Endothelial cell of umbilical vein (primary cell): ENCODE measurements at regions not wholly inside any gene's neighbourhood (a gene's known extent, or its start where the extent isn't known, plus 50 kb on each side); places are given as distances from the start of the nearest gene placed in this dataset.

Source experiments
- BruUV-seq: library from RNA; stranded (reverse); fragments of 400-500 nt; replicated peaks from 2 replicates; lab custom pipeline; 2021; lab: Mats Ljungman, UMichigan
- CTCF ChIA-PET: fragments of 300-600, 350-600 bp; sonication (Branson Sonifier 250); formaldehyde crosslinking; loops from one replicate; lab custom pipeline; 2021; ENCODE audit warnings: antibody characterized with exemption, inconsistent platforms; lab: Charles Lee
- POLR2A ChIA-PET: fragments of 300-600, 350-600 bp; sonication (Branson Sonifier 250); formaldehyde crosslinking; loops from one replicate; lab custom pipeline; 2021; ENCODE audit warnings: antibody characterized with exemption, inconsistent platforms; lab: Charles Lee
- DNase-seq: peaks from one replicate; pipeline ENCODE4 v3.0.0-alpha.2; 2011; ENCODE audit warnings: low read depth, low spot score
- FAIRE-seq: peaks from 2 replicates; lab custom pipeline; 2011; peaks lifted over from hg19 to GRCh38; lab: Jason Lieb, UNC
- H2AFZ ChIP-seq: 2 replicates; pipeline ENCODE4 v1.6.0; 2012; ENCODE audit warnings: low read depth, low read length, control low read depth, inconsistent platforms
- H3K27ac ChIP-seq: 2 replicates; pipeline ENCODE4 v1.5.1; 2011; ENCODE audit warnings: low read depth, mild to moderate bottlenecking, control low read depth, low read length, moderate library complexity; ENCODE audit not compliant: insufficient read depth
- H3K27me3 ChIP-seq, 2 experiments: 2 replicates each; pipeline versions ENCODE4 v1.6.0 to v1.6.1; 2011; ENCODE audit warnings: low read length in 2 of 2, mixed read lengths in 1 of 2; ENCODE audit not compliant: control insufficient read depth in 2 of 2, insufficient read depth in 2 of 2
- H3K36me3 ChIP-seq, 2 experiments: 2 replicates in 1 of 2; 3 replicates in 1 of 2; pipeline ENCODE4 v1.5.1; 2011; ENCODE audit warnings: low read length in 2 of 2, mild to moderate bottlenecking in 1 of 2, moderate library complexity in 1 of 2; ENCODE audit not compliant: control insufficient read depth in 2 of 2, insufficient read depth in 2 of 2; ENCODE audit errors: extremely low read depth in 1 of 2
- H3K4me1 ChIP-seq: 3 replicates; pipeline ENCODE4 v1.5.1; 2011; ENCODE audit warnings: mild to moderate bottlenecking, low read length; ENCODE audit not compliant: control insufficient read depth, insufficient read depth; ENCODE audit errors: extremely low read depth
- H3K4me2 ChIP-seq: 2 replicates; pipeline ENCODE4 v1.6.1; 2011; ENCODE audit warnings: low read length, control low read depth, mixed read lengths; ENCODE audit not compliant: insufficient read depth
- H3K4me3 ChIP-seq, 3 experiments: fragments of 200-600 bp in 1 of 3; sonication (generic), shearing (Covaris generic) in 1 of 3; replicated peaks in 1 of 3; 2 replicates each; pipeline ENCODE4 v1.5.1; 2011 to 2016; ENCODE audit warnings: control low read depth in 3 of 3, low read length in 3 of 3, mild to moderate bottlenecking in 2 of 3, inconsistent platforms in 1 of 3, low read depth in 1 of 3, moderate library complexity in 1 of 3; ENCODE audit not compliant: insufficient read depth in 1 of 3
- H3K79me2 ChIP-seq: 2 replicates; pipeline ENCODE4 v1.6.0; 2012; ENCODE audit warnings: low read length, inconsistent platforms; ENCODE audit not compliant: control insufficient read depth, insufficient read depth
- H3K9ac ChIP-seq: replicated peaks from 2 replicates; pipeline ENCODE3; 2011; ENCODE audit warnings: low read length, control low read depth; ENCODE audit not compliant: insufficient read depth; ENCODE audit errors: extremely low read depth
- H3K9me1 ChIP-seq: replicated peaks from 3 replicates; pipeline ENCODE4 v1.6.0; 2011; ENCODE audit warnings: mild to moderate bottlenecking, low read length; ENCODE audit not compliant: control insufficient read depth, insufficient read depth; ENCODE audit errors: extremely low read depth
- H3K9me3 ChIP-seq: replicated peaks from 2 replicates; pipeline ENCODE4 v1.5.1; 2012; ENCODE audit warnings: low read length, inconsistent platforms; ENCODE audit not compliant: control insufficient read depth, insufficient read depth
- H4K20me1 ChIP-seq: replicated peaks from 2 replicates; pipeline ENCODE3; 2011; ENCODE audit warnings: mild to moderate bottlenecking, low read length; ENCODE audit not compliant: control insufficient read depth, insufficient read depth; ENCODE audit errors: extremely low read depth
- EZH2 ChIP-seq: IDR thresholded peaks from 2 replicates; pipeline ENCODE4 v1.6.1; 2012; ENCODE audit warnings: borderline replicate concordance, low read depth, mild to moderate bottlenecking, moderate library complexity, low read length, inconsistent platforms; ENCODE audit not compliant: severe bottlenecking
- FOS ChIP-seq: IDR thresholded peaks from 2 replicates; pipeline ENCODE4 v1.6.1; 2011; ENCODE audit warnings: mild to moderate bottlenecking, low read length, moderate library complexity, borderline replicate concordance; ENCODE audit not compliant: insufficient read depth
- GATA2 ChIP-seq: IDR thresholded peaks from 2 replicates; pipeline ENCODE4 v1.7.0; 2011; ENCODE audit warnings: low read depth, mild to moderate bottlenecking, moderate library complexity, mixed read lengths, low read length; ENCODE audit not compliant: insufficient read length, insufficient read depth
- JUN ChIP-seq: IDR thresholded peaks from 2 replicates; pipeline ENCODE4 v1.6.1; 2011; ENCODE audit warnings: borderline replicate concordance, low read depth; ENCODE audit not compliant: insufficient read length, insufficient read depth
- MYC ChIP-seq: IDR thresholded peaks from one replicate; pipeline ENCODE4 v1.6.1; 2011; ENCODE audit warnings: mild to moderate bottlenecking, low read depth, low read length
- POLR2A ChIP-seq: IDR thresholded peaks from 2 replicates; pipeline ENCODE4 v1.6.1; 2012; ENCODE audit warnings: low read depth, mild to moderate bottlenecking, control low read depth, low read length
- POLR2AphosphoS5 ChIP-seq: IDR thresholded peaks from 2 replicates; pipeline ENCODE4 v1.6.1; 2012; ENCODE audit warnings: low read depth, mild to moderate bottlenecking, control low read depth, low read length, moderate library complexity; ENCODE audit not compliant: insufficient read depth
- dilution Hi-C: fragments of 300-500 bp; cut with MboI; formaldehyde crosslinking; loops from one replicate; pipeline ENCODE4 v1.15.0; 2019; ENCODE audit warnings: low sequenced_read_pairs; ENCODE audit not compliant: extremely low pct_ligation_motif_present
- intact Hi-C: fragments of 100-400 bp; cut with micrococcal nuclease; formaldehyde crosslinking; loops from one replicate; pipeline ENCODE4 v1.10.0; 2022
- TF ChIP-seq, protein P1 (sequence below): IDR thresholded peaks from 2 replicates; pipeline ENCODE4 v1.6.1; 2011; ENCODE audit not compliant: insufficient read depth, insufficient read length
- TF ChIP-seq, protein P2 (sequence below), 2 donors: IDR thresholded peaks; 1 replicate in 1 of 2; 2 replicates in 1 of 2; pipeline ENCODE4 v1.5.1; 2011; ENCODE audit warnings: low read length in 2 of 2, mild to moderate bottlenecking in 2 of 2, moderate library complexity in 2 of 2, control low read depth in 1 of 2, inconsistent platforms in 1 of 2, low read depth in 1 of 2; ENCODE audit not compliant: insufficient read depth in 1 of 2; ENCODE audit errors: extremely low read depth in 1 of 2

DNA sequence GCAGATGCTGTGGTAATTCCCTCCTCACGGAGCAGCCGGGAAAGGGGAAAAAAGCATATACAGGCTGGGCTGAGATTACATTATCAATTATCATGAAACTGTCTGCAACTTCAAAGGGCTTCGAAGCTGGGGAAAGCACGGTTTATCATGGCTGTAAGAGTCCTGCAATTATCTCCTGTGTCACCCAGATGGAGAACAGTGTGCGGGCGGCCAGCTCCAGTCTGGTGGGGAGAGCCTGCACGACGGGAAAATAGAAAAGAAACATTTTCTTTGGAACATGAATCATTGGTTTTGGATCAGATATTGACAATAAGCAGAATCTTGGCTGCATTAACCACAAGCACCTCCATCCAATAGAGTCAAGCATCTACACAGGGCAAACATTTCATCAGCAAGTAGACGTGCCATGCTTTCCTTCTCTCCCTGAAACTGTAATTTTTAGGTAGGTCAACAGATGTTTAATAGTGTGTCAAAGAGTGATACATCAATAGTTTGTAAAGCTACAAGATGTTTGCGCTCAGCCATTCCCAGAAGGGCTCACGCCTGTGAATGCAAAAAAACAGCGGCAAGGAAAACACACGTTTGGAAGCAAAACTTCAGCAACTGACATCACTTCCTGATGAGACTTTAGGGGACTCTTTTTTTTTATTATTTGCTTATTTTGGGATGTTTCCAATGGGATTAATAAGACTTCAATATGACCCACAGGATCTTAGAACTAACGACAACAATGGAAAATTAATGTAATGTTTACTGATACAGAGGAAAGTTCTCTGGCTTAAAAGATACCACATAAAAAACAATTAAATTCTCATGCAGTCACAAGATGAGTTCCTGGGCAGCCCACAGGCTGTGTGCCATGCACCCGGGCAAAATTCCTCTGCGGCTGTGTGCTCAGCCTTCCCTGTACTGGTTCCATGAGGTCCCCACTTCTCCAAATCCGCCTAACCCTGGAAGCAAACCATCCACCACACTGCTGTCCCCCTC, 111.0 kb upstream of the SALL3 start:
- Histone ChIP-seq H3K36me3 (no peaks in the 10 kb centered on the region), H3K4me1 (no peaks in the 10 kb centered on the region), H3K27me3 (no peaks in the 10 kb centered on the region), H3K79me2 (no peaks in the 10 kb centered on the region), H2AFZ (no peak overlapping the region), H3K4me3 (no peak overlapping the region), H4K20me1 (no peaks in the 10 kb centered on the region), H3K9me1 (no peaks in the 10 kb centered on the region), H3K9me3 (no peaks in the 10 kb centered on the region), H3K9ac (no peak overlapping the region), H3K4me2 (no peak overlapping the region), H3K27ac (no peak overlapping the region)
- ChIA-PET POLR2A (no interaction called here), CTCF (no interaction called here)
- BruUV-seq: no TSS peak
- TF ChIP-seq FOS (no peak), MYC (no peak), JUN (no peak), GATA2 (no peak), POLR2A (no peak), EZH2 (no peak), POLR2AphosphoS5 (no peak)
- TF ChIP-seq, protein P1, sequence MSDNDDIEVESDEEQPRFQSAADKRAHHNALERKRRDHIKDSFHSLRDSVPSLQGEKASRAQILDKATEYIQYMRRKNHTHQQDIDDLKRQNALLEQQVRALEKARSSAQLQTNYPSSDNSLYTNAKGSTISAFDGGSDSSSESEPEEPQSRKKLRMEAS: no peak
- TF ChIP-seq, protein P2, sequence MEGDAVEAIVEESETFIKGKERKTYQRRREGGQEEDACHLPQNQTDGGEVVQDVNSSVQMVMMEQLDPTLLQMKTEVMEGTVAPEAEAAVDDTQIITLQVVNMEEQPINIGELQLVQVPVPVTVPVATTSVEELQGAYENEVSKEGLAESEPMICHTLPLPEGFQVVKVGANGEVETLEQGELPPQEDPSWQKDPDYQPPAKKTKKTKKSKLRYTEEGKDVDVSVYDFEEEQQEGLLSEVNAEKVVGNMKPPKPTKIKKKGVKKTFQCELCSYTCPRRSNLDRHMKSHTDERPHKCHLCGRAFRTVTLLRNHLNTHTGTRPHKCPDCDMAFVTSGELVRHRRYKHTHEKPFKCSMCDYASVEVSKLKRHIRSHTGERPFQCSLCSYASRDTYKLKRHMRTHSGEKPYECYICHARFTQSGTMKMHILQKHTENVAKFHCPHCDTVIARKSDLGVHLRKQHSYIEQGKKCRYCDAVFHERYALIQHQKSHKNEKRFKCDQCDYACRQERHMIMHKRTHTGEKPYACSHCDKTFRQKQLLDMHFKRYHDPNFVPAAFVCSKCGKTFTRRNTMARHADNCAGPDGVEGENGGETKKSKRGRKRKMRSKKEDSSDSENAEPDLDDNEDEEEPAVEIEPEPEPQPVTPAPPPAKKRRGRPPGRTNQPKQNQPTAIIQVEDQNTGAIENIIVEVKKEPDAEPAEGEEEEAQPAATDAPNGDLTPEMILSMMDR (IDR thresholded peaks at IDR 0.05; ENCODE audit: extremely low read depth in 1 of 2, insufficient read depth in 1 of 2, low read depth in 1 of 2, low read length in 2 of 2): no peak
- FAIRE-seq (no peak), DNase-seq (no peak)
- dilution Hi-C loops: no loop called here
- intact Hi-C loops: no loop called here
